22Rv1 (cell line): ENCODE measurements at regions not wholly inside any gene's neighbourhood (a gene's known extent, or its start where the extent isn't known, plus 50 kb on each side); places are given as distances from the start of the nearest gene placed in this dataset.

ENCODE experiments used
- ZFX ChIP-seq: fragments of 450-650 bp; IDR thresholded peaks from 2 replicates; pipeline ENCODE4 v1.6.1; 2017; ENCODE audit warnings: antibody characterized with exemption, borderline replicate concordance
- TF ChIP-seq, protein P1 (sequence below): fragments of 450-650 bp; IDR thresholded peaks from 2 replicates; pipeline ENCODE4 v1.5.1; 2017; ENCODE audit warnings: mild to moderate bottlenecking

DNA sequence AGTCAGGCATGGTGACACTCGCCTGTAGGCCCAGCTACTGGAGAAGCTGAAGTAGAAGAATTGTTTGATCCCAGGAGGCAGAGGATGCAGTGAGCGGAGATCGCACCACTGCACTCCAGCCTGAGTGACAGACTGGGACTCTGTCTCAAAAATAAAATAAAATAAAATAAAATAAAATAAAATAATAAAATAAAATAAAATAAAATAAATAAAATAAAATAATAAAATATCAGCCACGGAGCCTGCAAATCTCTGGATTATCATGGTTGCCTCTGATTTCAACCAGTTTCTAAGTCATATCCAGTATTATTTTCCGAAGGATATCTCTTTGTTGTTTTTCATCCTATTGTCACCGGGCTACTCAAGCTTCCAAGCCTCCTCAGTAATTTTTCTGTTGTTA, 51.7 kb upstream of the FZD8 start:
- TF ChIP-seq, protein P1, sequence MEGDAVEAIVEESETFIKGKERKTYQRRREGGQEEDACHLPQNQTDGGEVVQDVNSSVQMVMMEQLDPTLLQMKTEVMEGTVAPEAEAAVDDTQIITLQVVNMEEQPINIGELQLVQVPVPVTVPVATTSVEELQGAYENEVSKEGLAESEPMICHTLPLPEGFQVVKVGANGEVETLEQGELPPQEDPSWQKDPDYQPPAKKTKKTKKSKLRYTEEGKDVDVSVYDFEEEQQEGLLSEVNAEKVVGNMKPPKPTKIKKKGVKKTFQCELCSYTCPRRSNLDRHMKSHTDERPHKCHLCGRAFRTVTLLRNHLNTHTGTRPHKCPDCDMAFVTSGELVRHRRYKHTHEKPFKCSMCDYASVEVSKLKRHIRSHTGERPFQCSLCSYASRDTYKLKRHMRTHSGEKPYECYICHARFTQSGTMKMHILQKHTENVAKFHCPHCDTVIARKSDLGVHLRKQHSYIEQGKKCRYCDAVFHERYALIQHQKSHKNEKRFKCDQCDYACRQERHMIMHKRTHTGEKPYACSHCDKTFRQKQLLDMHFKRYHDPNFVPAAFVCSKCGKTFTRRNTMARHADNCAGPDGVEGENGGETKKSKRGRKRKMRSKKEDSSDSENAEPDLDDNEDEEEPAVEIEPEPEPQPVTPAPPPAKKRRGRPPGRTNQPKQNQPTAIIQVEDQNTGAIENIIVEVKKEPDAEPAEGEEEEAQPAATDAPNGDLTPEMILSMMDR = no peak
- TF ChIP-seq ZFX = no peak
